Erythroblast (primary cell): ENCODE measurements at regions not wholly inside any gene's neighbourhood (a gene's known extent, or its start where the extent isn't known, plus 50 kb on each side); places are given as distances from the start of the nearest gene placed in this dataset.

Source experiments
- GATA1 ChIP-seq: IDR thresholded peaks from 2 replicates; pipeline ENCODE4 v1.6.1; 2011; ENCODE audit warnings: low read depth, mild to moderate bottlenecking, control low read depth, low read length, moderate library complexity
- POLR2A ChIP-seq: IDR thresholded peaks from 2 replicates; pipeline ENCODE4 v1.6.1; 2011; ENCODE audit warnings: mild to moderate bottlenecking, low read length

- no peak for TF ChIP-seq POLR2A
- TF ChIP-seq GATA1, result no peak
These were observed 555.1 kb upstream of the ADAMTS16 start for GRCh38 chr5:4584982-4585381.
